ENCODE measurements at regions not wholly inside any gene's neighbourhood (a gene's known extent, or its start where the extent isn't known, plus 50 kb on each side); places are given as distances from the start of the nearest gene placed in this dataset.

- DNase-seq (ENCODE audit: unreplicated experiment), result no peak
- H3K27ac Mint-ChIP-seq (ENCODE audit: low read depth, unreplicated experiment), result no peak overlapping the region
- no peaks in the 10 kb centered on the region for H3K4me1 Mint-ChIP-seq (ENCODE audit: insufficient read depth, unreplicated experiment)
- H3K4me3 Mint-ChIP-seq (ENCODE audit: unreplicated experiment), result no peak overlapping the region
- ChIA-PET CTCF (interaction anchor here (0.6 kb wide), 1 partner anchor 15 kb away, joined by 3 read pairs; no protein-coding TSS in a partner anchor), POLR2A (no interaction called here)
- intact Hi-C loops (cut with micrococcal nuclease), result no loop called here
- no peaks in the 10 kb centered on the region for H3K36me3 Mint-ChIP-seq (ENCODE audit: insufficient read depth, unreplicated experiment)
- no peak for TF ChIP-seq CTCF (IDR thresholded peaks at IDR 0.05; ENCODE audit: unreplicated experiment)
- no peaks in the 10 kb centered on the region for H3K9me3 Mint-ChIP-seq (ENCODE audit: unreplicated experiment)
- no TSS peak for BruUV-seq (replicated peaks)
- H3K27me3 Mint-ChIP-seq (ENCODE audit: insufficient read depth, unreplicated experiment), result peaks cover 11% of the 10 kb centered on the region
These were observed 51.2 kb upstream of the NXPH1 start for GRCh38 chr7:8382004-8382730.
